ENCODE measurements at regions not wholly inside any gene's neighbourhood (a gene's known extent, or its start where the extent isn't known, plus 50 kb on each side); places are given as distances from the start of the nearest gene placed in this dataset.
A peak's percentile ranks its signal among the peaks of the same experiment; 100 is the strongest.

DNA sequence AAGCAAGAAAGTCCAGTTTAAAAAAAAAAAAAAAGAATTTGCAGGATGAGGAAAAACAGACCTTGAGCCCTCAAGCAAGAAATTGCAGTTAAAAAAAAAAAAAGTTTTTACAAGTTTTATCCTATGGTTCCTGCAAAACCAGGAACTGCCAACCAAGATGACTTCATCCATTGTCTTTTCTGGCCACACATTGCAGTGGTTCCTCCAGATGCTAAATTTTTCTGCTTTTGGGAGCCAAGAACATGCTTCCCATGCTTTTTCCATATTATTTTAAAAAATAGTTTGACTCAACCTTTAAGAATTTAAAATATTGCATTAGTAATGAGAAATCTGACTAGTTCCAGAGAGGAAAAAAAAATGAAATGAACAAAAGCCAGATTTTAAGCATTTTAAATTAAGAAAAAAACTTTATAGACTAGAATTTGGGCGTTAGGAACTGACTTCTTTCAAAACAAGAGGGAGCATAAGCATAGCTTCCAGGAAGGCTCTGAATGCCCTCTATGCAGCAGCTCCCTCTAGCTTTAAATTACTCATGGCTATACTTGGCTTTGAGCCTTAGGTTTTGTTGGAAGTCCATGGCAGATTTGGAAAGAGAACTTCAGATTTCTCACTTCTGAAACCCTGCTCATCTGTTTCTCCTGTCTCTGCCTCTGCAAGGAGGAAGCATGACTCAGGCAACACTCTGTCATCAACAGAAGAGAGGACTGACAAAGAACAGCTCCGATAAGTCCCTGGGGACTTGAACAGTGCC, 124.5 kb downstream of the GPR65 start:
- no peak overlapping the region for H3K27ac ChIP-seq (ENCODE audit: low read depth in 1 of 2, low read length in 2 of 2)
- WGBS: 62% methylated on average over 2 of the region's 2 CpGs
- DNase-seq (ENCODE audit: low spot score): no peak
- peaks cover 0 to 4% (median 0%) of the 10 kb centered on the region in 4 donors for H3K4me1 ChIP-seq (ENCODE audit: control insufficient read depth in 4 of 4, insufficient read depth in 4 of 4, low read length in 3 of 4)
- H3K27me3 ChIP-seq (ENCODE audit: control insufficient read depth in 4 of 4, insufficient read depth in 4 of 4, low read length in 3 of 4): no peaks in the 10 kb centered on the region
- TF ChIP-seq TAF1 (conservative IDR thresholded peaks at IDR 0.05) (no peak), RAD21 (IDR thresholded peaks at IDR 0.05) (peak; percentile 25 to 48)
- H3K36me3 ChIP-seq (ENCODE audit: control insufficient read depth in 4 of 4, insufficient read depth in 3 of 4, low read depth in 1 of 4, low read length in 3 of 4): no peaks in the 10 kb centered on the region
- no peak overlapping the region for H3K9ac ChIP-seq (ENCODE audit: low read depth in 1 of 2, low read length in 2 of 2)
- H3K4me3 ChIP-seq (ENCODE audit: low read depth in 1 of 3, low read length in 3 of 3): no peak overlapping the region
- H3K9me3 ChIP-seq (ENCODE audit: control insufficient read depth in 4 of 4, low read length in 3 of 4): peaks cover 0 to 1% (median 0%) of the 10 kb centered on the region in 4 donors

DNA sequence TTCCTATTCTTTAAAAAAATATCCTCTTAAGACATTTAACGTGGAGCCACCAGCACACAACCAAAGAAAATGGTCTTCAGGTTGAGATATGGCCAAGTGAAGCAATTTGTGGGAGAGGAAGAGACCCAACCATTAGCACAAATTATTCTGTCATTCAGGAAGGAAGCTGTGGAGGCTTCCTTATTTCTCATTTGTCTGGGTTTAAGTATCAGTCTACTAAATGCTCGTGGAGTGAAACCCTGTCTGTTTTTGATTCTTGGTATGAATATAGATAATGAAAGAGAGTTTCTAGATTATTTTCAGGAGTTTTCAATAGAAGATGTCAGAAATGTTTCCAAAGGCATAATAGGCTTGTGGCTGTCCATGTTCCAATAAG, 125.1 kb downstream of the GPR65 start:
- TF ChIP-seq NR2F2 (IDR thresholded peaks at IDR 0.05) (no peak), RXRA (IDR thresholded peaks at IDR 0.05) (no peak)
- TF ChIP-seq, protein P1, sequence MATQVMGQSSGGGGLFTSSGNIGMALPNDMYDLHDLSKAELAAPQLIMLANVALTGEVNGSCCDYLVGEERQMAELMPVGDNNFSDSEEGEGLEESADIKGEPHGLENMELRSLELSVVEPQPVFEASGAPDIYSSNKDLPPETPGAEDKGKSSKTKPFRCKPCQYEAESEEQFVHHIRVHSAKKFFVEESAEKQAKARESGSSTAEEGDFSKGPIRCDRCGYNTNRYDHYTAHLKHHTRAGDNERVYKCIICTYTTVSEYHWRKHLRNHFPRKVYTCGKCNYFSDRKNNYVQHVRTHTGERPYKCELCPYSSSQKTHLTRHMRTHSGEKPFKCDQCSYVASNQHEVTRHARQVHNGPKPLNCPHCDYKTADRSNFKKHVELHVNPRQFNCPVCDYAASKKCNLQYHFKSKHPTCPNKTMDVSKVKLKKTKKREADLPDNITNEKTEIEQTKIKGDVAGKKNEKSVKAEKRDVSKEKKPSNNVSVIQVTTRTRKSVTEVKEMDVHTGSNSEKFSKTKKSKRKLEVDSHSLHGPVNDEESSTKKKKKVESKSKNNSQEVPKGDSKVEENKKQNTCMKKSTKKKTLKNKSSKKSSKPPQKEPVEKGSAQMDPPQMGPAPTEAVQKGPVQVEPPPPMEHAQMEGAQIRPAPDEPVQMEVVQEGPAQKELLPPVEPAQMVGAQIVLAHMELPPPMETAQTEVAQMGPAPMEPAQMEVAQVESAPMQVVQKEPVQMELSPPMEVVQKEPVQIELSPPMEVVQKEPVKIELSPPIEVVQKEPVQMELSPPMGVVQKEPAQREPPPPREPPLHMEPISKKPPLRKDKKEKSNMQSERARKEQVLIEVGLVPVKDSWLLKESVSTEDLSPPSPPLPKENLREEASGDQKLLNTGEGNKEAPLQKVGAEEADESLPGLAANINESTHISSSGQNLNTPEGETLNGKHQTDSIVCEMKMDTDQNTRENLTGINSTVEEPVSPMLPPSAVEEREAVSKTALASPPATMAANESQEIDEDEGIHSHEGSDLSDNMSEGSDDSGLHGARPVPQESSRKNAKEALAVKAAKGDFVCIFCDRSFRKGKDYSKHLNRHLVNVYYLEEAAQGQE (IDR thresholded peaks at IDR 0.05): no peak
- no peak overlapping the region for H3K4me3 ChIP-seq (ENCODE audit: low read depth in 1 of 3, low read length in 3 of 3)
- H3K36me3 ChIP-seq (ENCODE audit: control insufficient read depth in 4 of 4, insufficient read depth in 3 of 4, low read depth in 1 of 4, low read length in 3 of 4): no peaks in the 10 kb centered on the region
- H3K9ac ChIP-seq (ENCODE audit: low read depth in 1 of 2, low read length in 2 of 2): no peak overlapping the region
- H3K27ac ChIP-seq (ENCODE audit: low read depth in 1 of 2, low read length in 2 of 2): no peak overlapping the region
- DNase-seq (ENCODE audit: low spot score): no peak
- peaks cover 0 to 1% (median 0%) of the 10 kb centered on the region in 4 donors for H3K9me3 ChIP-seq (ENCODE audit: control insufficient read depth in 4 of 4, low read length in 3 of 4)
- H3K4me1 ChIP-seq (ENCODE audit: control insufficient read depth in 4 of 4, insufficient read depth in 4 of 4, low read length in 3 of 4): peaks cover 0 to 4% (median 0%) of the 10 kb centered on the region in 4 donors
- H3K27me3 ChIP-seq (ENCODE audit: control insufficient read depth in 4 of 4, insufficient read depth in 4 of 4, low read length in 3 of 4): no peaks in the 10 kb centered on the region
- 67% methylated on average over 2 of the region's 2 CpGs for WGBS
